Transverse colon (tissue), 4 donors: ENCODE measurements at regions not wholly inside any gene's neighbourhood (a gene's known extent, or its start where the extent isn't known, plus 50 kb on each side); places are given as distances from the start of the nearest gene placed in this dataset.

ENCODE experiments used
- DNase-seq: peaks from one replicate; pipeline ENCODE4 v3.0.0-alpha.2; 2019
- H3K27ac ChIP-seq, 4 donors: fragments of 200-600 bp; sonication (generic); 2 replicates each; pipeline ENCODE4 v1.5.1; 2016 to 2018; ENCODE audit warnings: inconsistent platforms in 4 of 4
- H3K27me3 ChIP-seq: fragments of 200-600 bp; sonication (generic); 2 replicates; pipeline ENCODE4 v1.5.1; 2017; ENCODE audit warnings: inconsistent platforms
- H3K36me3 ChIP-seq, 4 donors: fragments of 200-600 bp; sonication (generic); 2 replicates each; pipeline ENCODE4 v1.5.1; 2017 to 2019; ENCODE audit warnings: inconsistent platforms in 4 of 4
- H3K4me1 ChIP-seq, 4 donors: fragments of 200-600 bp; sonication (generic); 2 replicates each; pipeline ENCODE4 v1.5.1; 2017 to 2020; ENCODE audit warnings: inconsistent platforms in 4 of 4
- H3K4me3 ChIP-seq, 4 donors: fragments of 200-600 bp; sonication (generic); 1 replicate in 1 of 4; 2 replicates in 3 of 4; pipeline versions ENCODE4 v1.5.1 to v1.6.1; 2017 to 2019; ENCODE audit warnings: inconsistent platforms in 4 of 4
- H3K9me3 ChIP-seq, 2 donors: fragments of 200-600 bp; sonication (generic); 2 replicates each; pipeline ENCODE4 v1.5.1; 2017 to 2019; ENCODE audit warnings: inconsistent platforms in 2 of 2
- EP300 ChIP-seq: sonication (generic); formaldehyde crosslinking; IDR thresholded peaks from one replicate; pipeline ENCODE4 v1.6.1; 2017; ENCODE audit warnings: antibody characterized with exemption, low read depth
- POLR2A ChIP-seq: fragments of 450-650 bp; IDR thresholded peaks from one replicate; pipeline ENCODE4 v1.6.1; 2016; ENCODE audit warnings: antibody characterized with exemption, mild to moderate bottlenecking, moderate library complexity
- POLR2AphosphoS5 ChIP-seq, 3 donors: sonication (generic); formaldehyde crosslinking; IDR thresholded peaks; one replicate each; pipeline ENCODE4 v1.6.1; 2016; ENCODE audit warnings: antibody characterized with exemption in 3 of 3
- WGBS, 2 donors: methylation state at CpG; one replicate each; pipeline ENCODE4 v1.1.5; 2018; ENCODE audit warnings: low coverage in 1 of 2; 5-methylcytosine and 5-hydroxymethylcytosine counted together
- in situ Hi-C, 4 donors: fragments of 200-750 bp; cut with MboI; loops; one replicate each; pipeline versions ENCODE4 v1.15.0 to v1.15.1; 2017; ENCODE audit warnings: low sequenced_read_pairs in 3 of 4, low pct_ligation_motif_present in 1 of 4, low pct_unique_long_range_greater_than_20kb in 1 of 4
- intact Hi-C: fragments of 100-400 bp; cut with DNase I; formaldehyde crosslinking; loops from one replicate; pipeline ENCODE4 v1.15.1; 2023; ENCODE audit warnings: low total_unique reads
- TF ChIP-seq, protein P1 (sequence below), 5 experiments: fragments of 200-600 bp in 3 of 5; fragments of 450-650 bp in 2 of 5; sonication (generic) in 3 of 5; IDR thresholded peaks; 1 replicate in 2 of 5; 2 replicates in 3 of 5; pipeline ENCODE4 v1.5.1; 2016 to 2017; ENCODE audit warnings: antibody characterized with exemption in 5 of 5, inconsistent platforms in 3 of 5, mild to moderate bottlenecking in 2 of 5, moderate library complexity in 1 of 5

DNA sequence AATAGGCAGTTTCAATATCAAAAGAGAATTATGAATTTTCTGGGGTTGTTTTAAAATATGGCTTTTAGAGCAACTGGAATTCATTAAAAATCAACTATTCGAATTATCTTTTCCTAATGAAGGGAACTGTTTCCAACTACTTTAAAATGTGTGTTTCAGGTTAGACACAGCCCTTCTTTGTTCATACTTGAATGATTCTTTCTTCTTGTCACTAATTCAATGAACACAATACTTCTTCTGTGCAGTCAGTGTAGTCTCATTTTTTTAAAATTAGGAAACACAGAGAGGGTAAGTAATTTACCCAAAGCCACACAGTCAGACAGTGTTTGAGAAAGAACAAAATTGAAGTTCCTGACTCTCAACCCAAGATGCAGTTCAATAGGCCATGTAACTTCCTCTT lies 414.0 kb downstream of the CCDC91 start:
- WGBS, 2 donors, result 80 to 100% methylated on average over 1 of the region's 1 CpG

DNA sequence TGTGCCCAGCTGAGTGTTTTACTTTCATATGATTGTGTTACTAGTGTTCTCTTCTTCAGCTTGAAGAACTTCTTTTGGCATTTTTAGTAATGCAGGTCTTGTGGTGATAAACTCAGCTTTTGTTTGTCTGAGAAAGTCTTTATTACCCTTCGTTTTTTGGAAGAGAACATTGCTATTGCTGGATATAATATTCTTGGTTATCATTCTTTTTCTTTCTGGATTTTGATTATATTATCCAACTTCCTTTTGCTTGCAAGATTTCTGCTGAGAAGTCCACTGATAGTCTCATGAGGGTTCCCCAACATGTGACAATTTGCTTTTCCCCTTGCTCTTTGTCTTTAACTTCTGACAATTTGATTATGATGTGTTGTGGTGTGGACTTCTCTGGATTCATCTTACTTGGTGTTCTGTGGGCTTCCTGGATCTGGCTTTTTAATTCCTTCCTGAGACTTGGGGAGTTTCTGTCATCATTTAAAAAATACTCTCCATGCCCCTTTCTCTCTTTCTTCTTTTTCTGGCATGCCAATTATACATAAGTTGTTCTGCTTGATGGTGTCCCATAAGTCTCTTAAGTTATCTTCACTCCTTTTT lies 416.8 kb downstream of the CCDC91 start:
- Histone ChIP-seq H3K4me3 (no peak overlapping the region), H3K4me1 (peaks cover 0 to 17% (median 8%) of the 10 kb centered on the region in 4 donors), H3K27ac (no peak overlapping the region), H3K36me3 (no peaks in the 10 kb centered on the region), H3K27me3 (no peaks in the 10 kb centered on the region), H3K9me3 (peaks cover 10 to 13% of the 10 kb centered on the region in 2 donors)
- in situ Hi-C loops, result no loop called here
- no peak for DNase-seq
- WGBS, 2 donors, result 30 to 36% methylated on average over 1 of the region's 1 CpG
- intact Hi-C loops, result no loop called here
- TF ChIP-seq POLR2A, result no peak
- no peak for TF ChIP-seq POLR2AphosphoS5 (IDR thresholded peaks at IDR 0.05)
- TF ChIP-seq, protein P1, sequence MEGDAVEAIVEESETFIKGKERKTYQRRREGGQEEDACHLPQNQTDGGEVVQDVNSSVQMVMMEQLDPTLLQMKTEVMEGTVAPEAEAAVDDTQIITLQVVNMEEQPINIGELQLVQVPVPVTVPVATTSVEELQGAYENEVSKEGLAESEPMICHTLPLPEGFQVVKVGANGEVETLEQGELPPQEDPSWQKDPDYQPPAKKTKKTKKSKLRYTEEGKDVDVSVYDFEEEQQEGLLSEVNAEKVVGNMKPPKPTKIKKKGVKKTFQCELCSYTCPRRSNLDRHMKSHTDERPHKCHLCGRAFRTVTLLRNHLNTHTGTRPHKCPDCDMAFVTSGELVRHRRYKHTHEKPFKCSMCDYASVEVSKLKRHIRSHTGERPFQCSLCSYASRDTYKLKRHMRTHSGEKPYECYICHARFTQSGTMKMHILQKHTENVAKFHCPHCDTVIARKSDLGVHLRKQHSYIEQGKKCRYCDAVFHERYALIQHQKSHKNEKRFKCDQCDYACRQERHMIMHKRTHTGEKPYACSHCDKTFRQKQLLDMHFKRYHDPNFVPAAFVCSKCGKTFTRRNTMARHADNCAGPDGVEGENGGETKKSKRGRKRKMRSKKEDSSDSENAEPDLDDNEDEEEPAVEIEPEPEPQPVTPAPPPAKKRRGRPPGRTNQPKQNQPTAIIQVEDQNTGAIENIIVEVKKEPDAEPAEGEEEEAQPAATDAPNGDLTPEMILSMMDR (IDR thresholded peaks at IDR 0.05), result no peak
- no peak for TF ChIP-seq EP300

More for the DNA sequence above, 414.0 kb downstream of the CCDC91 start:
- no peak overlapping the region for H3K27ac ChIP-seq
- peaks cover 10 to 13% of the 10 kb centered on the region in 2 donors for H3K9me3 ChIP-seq
- no peak overlapping the region for H3K4me3 ChIP-seq
- DNase-seq, result no peak
- no peaks in the 10 kb centered on the region for H3K27me3 ChIP-seq
- no peaks in the 10 kb centered on the region for H3K4me1 ChIP-seq
- in situ Hi-C loops, result no loop called here
- intact Hi-C loops, result no loop called here
- H3K36me3 ChIP-seq, result no peaks in the 10 kb centered on the region
- TF ChIP-seq, protein P1 (IDR thresholded peaks at IDR 0.05), result no peak
- TF ChIP-seq POLR2AphosphoS5 (IDR thresholded peaks at IDR 0.05) (no peak), EP300 (no peak), POLR2A (no peak)

DNA sequence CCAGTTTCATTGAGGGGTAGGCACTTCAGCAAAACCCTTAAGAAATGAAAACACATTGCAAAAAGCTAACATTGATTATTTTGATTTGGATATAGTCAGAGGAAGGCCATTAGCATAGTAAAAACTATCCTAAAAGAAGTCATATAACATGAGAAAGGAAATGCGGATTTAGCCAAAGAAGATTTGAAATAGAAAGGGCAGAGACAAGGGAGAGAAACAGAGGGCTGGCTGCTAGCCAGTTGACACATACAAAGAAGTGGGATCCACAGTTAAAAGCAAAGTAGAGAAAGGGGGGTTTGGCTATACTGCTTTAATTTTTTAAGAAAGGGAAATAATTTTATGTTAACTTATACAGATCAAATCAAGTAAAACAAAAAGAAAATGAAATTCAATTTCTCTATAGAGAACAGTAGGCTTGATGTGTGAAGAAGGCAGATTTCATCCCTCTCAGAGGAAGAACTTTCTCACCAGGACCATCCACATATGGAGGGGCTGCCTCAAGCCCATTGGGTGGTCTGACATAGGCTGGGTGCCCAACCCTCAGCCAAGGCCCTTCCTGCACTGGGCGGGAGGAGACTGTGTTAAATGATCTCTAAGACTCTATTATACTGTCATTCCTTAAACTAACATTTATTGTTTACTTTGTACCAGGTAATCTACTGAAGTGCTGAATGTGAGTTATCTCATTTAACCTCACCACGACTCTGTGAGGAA lies 420.3 kb downstream of the CCDC91 start:
- in situ Hi-C loops, result no loop called here
- Histone ChIP-seq H3K9me3 (peaks cover 10 to 13% of the 10 kb centered on the region in 2 donors), H3K4me1 (peaks cover 0 to 19% (median 9%) of the 10 kb centered on the region in 4 donors), H3K4me3 (no peak overlapping the region), H3K27me3 (no peaks in the 10 kb centered on the region), H3K27ac (no peak overlapping the region), H3K36me3 (no peaks in the 10 kb centered on the region)
- intact Hi-C loops, result no loop called here
- WGBS, 2 donors, result 36 to 41% methylated on average over 2 to 3 of the region's 3 CpGs
- TF ChIP-seq POLR2AphosphoS5 (IDR thresholded peaks at IDR 0.05) (no peak), EP300 (no peak), POLR2A (no peak)
- TF ChIP-seq, protein P1 (IDR thresholded peaks at IDR 0.05), result no peak
- DNase-seq, result no peak

DNA sequence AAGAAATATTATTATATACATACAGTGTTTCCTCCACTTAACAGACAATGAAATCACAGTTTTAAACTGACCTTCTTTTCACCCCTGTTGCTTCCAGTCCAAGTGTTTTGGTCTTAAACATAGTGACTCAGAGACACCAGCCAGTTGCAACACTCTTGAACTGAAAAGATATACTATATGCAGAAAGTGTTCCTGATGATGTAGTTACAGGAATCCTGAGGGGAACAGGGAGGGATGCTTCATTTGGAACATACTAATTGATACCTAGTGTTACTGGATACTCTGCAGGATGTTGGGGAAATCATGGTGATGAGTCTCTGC lies 420.8 kb downstream of the CCDC91 start:
- H3K9me3 ChIP-seq, result peaks cover 10 to 13% of the 10 kb centered on the region in 2 donors
- H3K27me3 ChIP-seq, result no peaks in the 10 kb centered on the region
- H3K36me3 ChIP-seq, result no peaks in the 10 kb centered on the region
- peak overlapping the region in 1 of 4 donors; percentile 8 for H3K27ac ChIP-seq
- no peak for DNase-seq
- TF ChIP-seq, protein P1 (IDR thresholded peaks at IDR 0.05), result no peak
- TF ChIP-seq POLR2AphosphoS5 (IDR thresholded peaks at IDR 0.05) (no peak), POLR2A (no peak), EP300 (no peak)
- H3K4me1 ChIP-seq, result peaks cover 0 to 19% (median 9%) of the 10 kb centered on the region in 4 donors
- intact Hi-C loops (no loop called here), in situ Hi-C loops (no loop called here)
- no peak overlapping the region for H3K4me3 ChIP-seq
